GM12878 (cell line): ENCODE measurements at regions not wholly inside any gene's neighbourhood (a gene's known extent, or its start where the extent isn't known, plus 50 kb on each side); places are given as distances from the start of the nearest gene placed in this dataset.

Experiments used
- ATAC-seq: fragments of 200-7000 bp; cut with Tn5 transposase; 3 replicates; pipeline ENCODE4 v1.9.1; 2020; ENCODE audit warnings: mild to moderate bottlenecking, moderate library complexity
- BruUV-seq: library from RNA; stranded (reverse); fragments of 400-500 nt; replicated peaks from 2 replicates; lab custom pipeline; 2021; lab: Mats Ljungman, UMichigan
- CTCF ChIA-PET: fragments of 300-600 bp; sonication (Branson Sonifier 250); formaldehyde crosslinking; extraction: SDS; loops from one replicate; lab custom pipeline; 2021; ENCODE audit warnings: inconsistent platforms; lab: Yijun Ruan, JAX
- POLR2A ChIA-PET: fragments of 350-600 bp; formaldehyde crosslinking; extraction: SDS; loops from one replicate; lab custom pipeline; 2021; ENCODE audit warnings: inconsistent platforms; lab: Charles Lee
- RAD21 ChIA-PET: fragments of 300-600 bp; sonication (Branson Sonifier 250); formaldehyde crosslinking; loops from one replicate; lab custom pipeline; 2023; ENCODE audit warnings: antibody characterized with exemption; ENCODE audit not compliant: unreplicated experiment; lab: Charles Lee
- SMC1A ChIA-PET: fragments of 300-600 bp; sonication (Branson Sonifier 250); formaldehyde crosslinking; loops from one replicate; lab custom pipeline; 2023; ENCODE audit not compliant: unreplicated experiment, uncharacterized antibody; lab: Charles Lee
- DNase-seq: peaks from one replicate; pipeline ENCODE4 v3.0.0-alpha.2; 2011; ENCODE audit warnings: low read depth, low spot score
- FAIRE-seq: peaks from 3 replicates; lab custom pipeline; 2011; peaks lifted over from hg19 to GRCh38; lab: Jason Lieb, UNC
- H2AFZ ChIP-seq: 2 replicates; pipeline ENCODE4 v1.6.0; 2011; ENCODE audit warnings: low read depth, low read length, control low read depth; ENCODE audit not compliant: control insufficient read depth
- H3K27ac ChIP-seq: 2 replicates; pipeline ENCODE4 v1.5.1; 2011; ENCODE audit warnings: control low read depth; ENCODE audit not compliant: control insufficient read depth, insufficient read depth
- H3K27me3 ChIP-seq, 2 experiments: replicated peaks in 1 of 2; 2 replicates each; pipeline versions ENCODE4 v1.6.0 to v1.6.1; 2011; ENCODE audit warnings: low read length in 1 of 2; ENCODE audit not compliant: control insufficient read depth in 2 of 2, insufficient read depth in 2 of 2
- H3K36me3 ChIP-seq, 2 experiments: 2 replicates each; pipeline ENCODE4 v1.5.1; 2011; ENCODE audit warnings: low read length in 1 of 2; ENCODE audit not compliant: control insufficient read depth in 2 of 2, insufficient read depth in 2 of 2
- H3K4me1 ChIP-seq: 2 replicates; pipeline ENCODE4 v1.6.1; 2011; ENCODE audit warnings: mild to moderate bottlenecking, low read length, moderate library complexity, mixed read lengths; ENCODE audit not compliant: control insufficient read depth, insufficient read depth
- H3K4me2 ChIP-seq: 2 replicates; pipeline ENCODE4 v1.6.0; 2011; ENCODE audit warnings: control low read depth; ENCODE audit not compliant: control insufficient read depth, insufficient read depth
- H3K4me3 ChIP-seq: fragments of 200-600 bp; sonication (generic); 2 replicates; pipeline ENCODE4 v1.5.1; 2016
- H3K79me2 ChIP-seq: 2 replicates; pipeline ENCODE4 v1.6.0; 2011; ENCODE audit warnings: low read length; ENCODE audit not compliant: control insufficient read depth, insufficient read depth
- H3K9ac ChIP-seq: 2 replicates; pipeline ENCODE4 v1.8.0; 2011; ENCODE audit warnings: low read length, control low read depth, mixed read lengths; ENCODE audit not compliant: control insufficient read depth, insufficient read depth
- H3K9me3 ChIP-seq: replicated peaks from 3 replicates; pipeline ENCODE4 v1.5.1; 2011; ENCODE audit warnings: mild to moderate bottlenecking, low read length; ENCODE audit not compliant: control insufficient read depth, insufficient read depth
- H4K20me1 ChIP-seq: 2 replicates; pipeline ENCODE4 v1.6.0; 2011; ENCODE audit not compliant: control insufficient read depth, insufficient read depth
- BACH1 ChIP-seq: fragments of 450-650 bp; IDR thresholded peaks from 2 replicates; pipeline ENCODE4 v1.6.1; 2017; ENCODE audit warnings: mild to moderate bottlenecking, borderline replicate concordance
- HDAC2 ChIP-seq: fragments of 200-600 bp; sonication (generic); IDR thresholded peaks from 2 replicates; pipeline ENCODE4 v1.6.1; 2017
- HDAC6 ChIP-seq: fragments of 200-600 bp; sonication (generic); IDR thresholded peaks from one replicate; pipeline ENCODE4 v1.8.0; 2017; ENCODE audit warnings: antibody characterized with exemption; ENCODE audit not compliant: unreplicated experiment
- POLR2A ChIP-seq: IDR thresholded peaks from 2 replicates; pipeline ENCODE4 v1.6.1; 2011; ENCODE audit warnings: low read depth, mild to moderate bottlenecking, low read length
- POLR2AphosphoS5 ChIP-seq: IDR thresholded peaks from 2 replicates; pipeline ENCODE4 v1.6.1; 2011; ENCODE audit warnings: mild to moderate bottlenecking, low read length, inconsistent platforms
- POU2F2 ChIP-seq: IDR thresholded peaks from 3 replicates; pipeline ENCODE4 v1.6.1; 2011; ENCODE audit warnings: low read depth, mild to moderate bottlenecking, low read length, borderline replicate concordance
- RB1 ChIP-seq: fragments of 450-650 bp; formaldehyde crosslinking; IDR thresholded peaks from 2 replicates; pipeline ENCODE4 v1.6.1; 2017; ENCODE audit warnings: mild to moderate bottlenecking, borderline replicate concordance
- RELA ChIP-seq: fragments of 450-650 bp; IDR thresholded peaks from 2 replicates; pipeline ENCODE4 v1.8.0; 2014; ENCODE audit warnings: borderline replicate concordance; ENCODE audit not compliant: partially characterized antibody
- SMARCA5 ChIP-seq: fragments of 450-650 bp; IDR thresholded peaks from 2 replicates; pipeline ENCODE4 v1.6.1; 2017; ENCODE audit warnings: mild to moderate bottlenecking
- SUZ12 ChIP-seq: fragments of 200-600 bp; sonication (generic); IDR thresholded peaks from one replicate; pipeline ENCODE4 v1.6.1; 2018; ENCODE audit warnings: antibody characterized with exemption, mild to moderate bottlenecking; ENCODE audit not compliant: unreplicated experiment
- TAF1 ChIP-seq: IDR thresholded peaks from 2 replicates; pipeline ENCODE4 v1.6.1; 2011; ENCODE audit warnings: mild to moderate bottlenecking, low read depth, low read length, borderline replicate concordance
- TARDBP ChIP-seq: IDR thresholded peaks from 2 replicates; pipeline ENCODE4 v1.6.1; 2016; ENCODE audit warnings: borderline replicate concordance
- YBX1 ChIP-seq: fragments of 450-650 bp; IDR thresholded peaks from 2 replicates; pipeline ENCODE4 v1.6.1; 2016; ENCODE audit warnings: antibody characterized with exemption
- ZBED1 ChIP-seq: IDR thresholded peaks from 2 replicates; pipeline ENCODE4 v1.6.1; 2016; ENCODE audit warnings: borderline replicate concordance
- WGBS: methylation state at CpG from one replicate; pipeline ENCODE4 v1.1.6; 2016; ENCODE audit warnings: low lambda C conversion rate; ENCODE audit not compliant: insufficient replicate concordance, insufficient coverage; ENCODE audit errors: missing lambda C conversion rate; 5-methylcytosine and 5-hydroxymethylcytosine counted together
- in situ Hi-C: fragments of 300-500 bp; cut with MboI; formaldehyde crosslinking; loops from 9 replicates; pipeline ENCODE4 v1.14.3; 2018; ENCODE audit warnings: mixed read lengths
- intact Hi-C: fragments of 100-400 bp; cut with micrococcal nuclease; formaldehyde crosslinking; loops from one replicate; pipeline ENCODE4 v1.14.2; 2022; ENCODE audit not compliant: unreplicated experiment
- TF ChIP-seq, protein P1 (sequence below): IDR thresholded peaks from 2 replicates; pipeline ENCODE4 v1.6.1; 2012; ENCODE audit warnings: mild to moderate bottlenecking, low read depth, low read length
- TF ChIP-seq, protein P2 (sequence below): fragments of 450-650 bp; IDR thresholded peaks from 2 replicates; pipeline ENCODE4 v1.6.1; 2014; ENCODE audit warnings: mild to moderate bottlenecking
- TF ChIP-seq, protein P3 (sequence below): fragments of 450-650 bp; IDR thresholded peaks from 2 replicates; pipeline ENCODE4 v1.6.1; 2016; ENCODE audit warnings: mild to moderate bottlenecking, moderate library complexity, borderline replicate concordance

DNA sequence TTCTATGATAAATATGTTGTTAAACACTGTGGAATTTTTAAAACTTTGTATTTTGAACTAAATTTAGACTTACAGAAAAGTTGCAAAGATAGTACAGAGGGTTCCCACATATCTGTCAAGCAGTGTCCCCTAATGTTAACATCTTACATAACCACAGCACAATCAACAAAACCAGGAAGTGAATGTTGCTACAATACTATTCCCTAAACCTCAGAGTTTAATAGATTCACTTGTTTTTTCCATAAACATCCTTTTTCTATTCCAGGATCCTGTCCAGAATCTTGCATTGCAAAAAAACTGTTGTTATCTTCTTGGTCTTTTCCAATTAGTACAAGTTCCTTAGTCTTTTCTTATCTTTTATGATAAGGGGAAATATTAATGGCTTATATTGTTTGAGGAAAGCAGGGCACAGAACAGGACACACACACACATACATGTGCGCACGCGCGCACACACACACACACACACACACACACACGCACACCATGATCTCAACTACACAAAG, 251.1 kb upstream of the TRIB2 start:
- SMC1A ChIA-PET: no interaction called here
- Histone ChIP-seq H3K9ac (no peak overlapping the region), H4K20me1 (no peaks in the 10 kb centered on the region), H2AFZ (no peak overlapping the region), H3K4me2 (no peak overlapping the region), H3K27ac (no peak overlapping the region), H3K79me2 (no peaks in the 10 kb centered on the region), H3K27me3 (no peaks in the 10 kb centered on the region), H3K9me3 (no peaks in the 10 kb centered on the region; the same call in 2 of the 3 replicates), H3K36me3 (no peaks in the 10 kb centered on the region), H3K4me3 (no peak overlapping the region), H3K4me1 (no peaks in the 10 kb centered on the region)
- FAIRE-seq (no peak), ATAC-seq (no peak), DNase-seq (no peak)
- intact Hi-C loops: no loop called here
- in situ Hi-C loops: no loop called here
- TF ChIP-seq YBX1: no peak
- TF ChIP-seq RB1: no peak
- no peak for TF ChIP-seq POU2F2
- no peak for TF ChIP-seq TAF1
- no peak for TF ChIP-seq POLR2AphosphoS5
- TF ChIP-seq ZBED1: no peak
- TF ChIP-seq RELA: no peak
- TF ChIP-seq, protein P1, sequence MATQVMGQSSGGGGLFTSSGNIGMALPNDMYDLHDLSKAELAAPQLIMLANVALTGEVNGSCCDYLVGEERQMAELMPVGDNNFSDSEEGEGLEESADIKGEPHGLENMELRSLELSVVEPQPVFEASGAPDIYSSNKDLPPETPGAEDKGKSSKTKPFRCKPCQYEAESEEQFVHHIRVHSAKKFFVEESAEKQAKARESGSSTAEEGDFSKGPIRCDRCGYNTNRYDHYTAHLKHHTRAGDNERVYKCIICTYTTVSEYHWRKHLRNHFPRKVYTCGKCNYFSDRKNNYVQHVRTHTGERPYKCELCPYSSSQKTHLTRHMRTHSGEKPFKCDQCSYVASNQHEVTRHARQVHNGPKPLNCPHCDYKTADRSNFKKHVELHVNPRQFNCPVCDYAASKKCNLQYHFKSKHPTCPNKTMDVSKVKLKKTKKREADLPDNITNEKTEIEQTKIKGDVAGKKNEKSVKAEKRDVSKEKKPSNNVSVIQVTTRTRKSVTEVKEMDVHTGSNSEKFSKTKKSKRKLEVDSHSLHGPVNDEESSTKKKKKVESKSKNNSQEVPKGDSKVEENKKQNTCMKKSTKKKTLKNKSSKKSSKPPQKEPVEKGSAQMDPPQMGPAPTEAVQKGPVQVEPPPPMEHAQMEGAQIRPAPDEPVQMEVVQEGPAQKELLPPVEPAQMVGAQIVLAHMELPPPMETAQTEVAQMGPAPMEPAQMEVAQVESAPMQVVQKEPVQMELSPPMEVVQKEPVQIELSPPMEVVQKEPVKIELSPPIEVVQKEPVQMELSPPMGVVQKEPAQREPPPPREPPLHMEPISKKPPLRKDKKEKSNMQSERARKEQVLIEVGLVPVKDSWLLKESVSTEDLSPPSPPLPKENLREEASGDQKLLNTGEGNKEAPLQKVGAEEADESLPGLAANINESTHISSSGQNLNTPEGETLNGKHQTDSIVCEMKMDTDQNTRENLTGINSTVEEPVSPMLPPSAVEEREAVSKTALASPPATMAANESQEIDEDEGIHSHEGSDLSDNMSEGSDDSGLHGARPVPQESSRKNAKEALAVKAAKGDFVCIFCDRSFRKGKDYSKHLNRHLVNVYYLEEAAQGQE: no peak
- no peak for TF ChIP-seq HDAC6
- TF ChIP-seq BACH1: no peak
- no peak for TF ChIP-seq SUZ12
- TF ChIP-seq, protein P2, sequence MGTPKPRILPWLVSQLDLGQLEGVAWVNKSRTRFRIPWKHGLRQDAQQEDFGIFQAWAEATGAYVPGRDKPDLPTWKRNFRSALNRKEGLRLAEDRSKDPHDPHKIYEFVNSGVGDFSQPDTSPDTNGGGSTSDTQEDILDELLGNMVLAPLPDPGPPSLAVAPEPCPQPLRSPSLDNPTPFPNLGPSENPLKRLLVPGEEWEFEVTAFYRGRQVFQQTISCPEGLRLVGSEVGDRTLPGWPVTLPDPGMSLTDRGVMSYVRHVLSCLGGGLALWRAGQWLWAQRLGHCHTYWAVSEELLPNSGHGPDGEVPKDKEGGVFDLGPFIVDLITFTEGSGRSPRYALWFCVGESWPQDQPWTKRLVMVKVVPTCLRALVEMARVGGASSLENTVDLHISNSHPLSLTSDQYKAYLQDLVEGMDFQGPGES: no peak
- no peak for TF ChIP-seq POLR2A
- TF ChIP-seq SMARCA5: no peak
- no peak for TF ChIP-seq HDAC2
- TF ChIP-seq, protein P3, sequence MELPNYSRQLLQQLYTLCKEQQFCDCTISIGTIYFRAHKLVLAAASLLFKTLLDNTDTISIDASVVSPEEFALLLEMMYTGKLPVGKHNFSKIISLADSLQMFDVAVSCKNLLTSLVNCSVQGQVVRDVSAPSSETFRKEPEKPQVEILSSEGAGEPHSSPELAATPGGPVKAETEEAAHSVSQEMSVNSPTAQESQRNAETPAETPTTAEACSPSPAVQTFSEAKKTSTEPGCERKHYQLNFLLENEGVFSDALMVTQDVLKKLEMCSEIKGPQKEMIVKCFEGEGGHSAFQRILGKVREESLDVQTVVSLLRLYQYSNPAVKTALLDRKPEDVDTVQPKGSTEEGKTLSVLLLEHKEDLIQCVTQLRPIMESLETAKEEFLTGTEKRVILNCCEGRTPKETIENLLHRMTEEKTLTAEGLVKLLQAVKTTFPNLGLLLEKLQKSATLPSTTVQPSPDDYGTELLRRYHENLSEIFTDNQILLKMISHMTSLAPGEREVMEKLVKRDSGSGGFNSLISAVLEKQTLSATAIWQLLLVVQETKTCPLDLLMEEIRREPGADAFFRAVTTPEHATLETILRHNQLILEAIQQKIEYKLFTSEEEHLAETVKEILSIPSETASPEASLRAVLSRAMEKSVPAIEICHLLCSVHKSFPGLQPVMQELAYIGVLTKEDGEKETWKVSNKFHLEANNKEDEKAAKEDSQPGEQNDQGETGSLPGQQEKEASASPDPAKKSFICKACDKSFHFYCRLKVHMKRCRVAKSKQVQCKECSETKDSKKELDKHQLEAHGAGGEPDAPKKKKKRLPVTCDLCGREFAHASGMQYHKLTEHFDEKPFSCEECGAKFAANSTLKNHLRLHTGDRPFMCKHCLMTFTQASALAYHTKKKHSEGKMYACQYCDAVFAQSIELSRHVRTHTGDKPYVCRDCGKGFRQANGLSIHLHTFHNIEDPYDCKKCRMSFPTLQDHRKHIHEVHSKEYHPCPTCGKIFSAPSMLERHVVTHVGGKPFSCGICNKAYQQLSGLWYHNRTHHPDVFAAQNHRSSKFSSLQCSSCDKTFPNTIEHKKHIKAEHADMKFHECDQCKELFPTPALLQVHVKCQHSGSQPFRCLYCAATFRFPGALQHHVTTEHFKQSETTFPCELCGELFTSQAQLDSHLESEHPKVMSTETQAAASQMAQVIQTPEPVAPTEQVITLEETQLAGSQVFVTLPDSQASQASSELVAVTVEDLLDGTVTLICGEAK: no peak
- TF ChIP-seq TARDBP: no peak
- CTCF ChIA-PET: no interaction called here
- no TSS peak for BruUV-seq
- POLR2A ChIA-PET: no interaction called here
- RAD21 ChIA-PET: no interaction called here
- 83% methylated on average over 5 of the region's 5 CpGs for WGBS
